Peyer's patch (tissue), 4 donors: ENCODE measurements at regions not wholly inside any gene's neighbourhood (a gene's known extent, or its start where the extent isn't known, plus 50 kb on each side); places are given as distances from the start of the nearest gene placed in this dataset.

Source experiments
- POLR2A ChIP-seq, 2 donors: fragments of 450-650 bp; IDR thresholded peaks; one replicate each; pipeline ENCODE4 v1.5.1; 2017; ENCODE audit warnings: antibody characterized with exemption in 2 of 2, mild to moderate bottlenecking in 2 of 2, moderate library complexity in 2 of 2
- TF ChIP-seq, protein P1 (sequence below), 6 experiments: fragments of 450-650 bp in 4 of 6; fragments of 200-600 bp in 2 of 6; sonication (generic) in 1 of 6; IDR thresholded peaks; one replicate each; pipeline ENCODE4 v1.5.1; 2017 to 2019; ENCODE audit warnings: antibody characterized with exemption in 6 of 6, mild to moderate bottlenecking in 3 of 6, moderate library complexity in 1 of 6

DNA sequence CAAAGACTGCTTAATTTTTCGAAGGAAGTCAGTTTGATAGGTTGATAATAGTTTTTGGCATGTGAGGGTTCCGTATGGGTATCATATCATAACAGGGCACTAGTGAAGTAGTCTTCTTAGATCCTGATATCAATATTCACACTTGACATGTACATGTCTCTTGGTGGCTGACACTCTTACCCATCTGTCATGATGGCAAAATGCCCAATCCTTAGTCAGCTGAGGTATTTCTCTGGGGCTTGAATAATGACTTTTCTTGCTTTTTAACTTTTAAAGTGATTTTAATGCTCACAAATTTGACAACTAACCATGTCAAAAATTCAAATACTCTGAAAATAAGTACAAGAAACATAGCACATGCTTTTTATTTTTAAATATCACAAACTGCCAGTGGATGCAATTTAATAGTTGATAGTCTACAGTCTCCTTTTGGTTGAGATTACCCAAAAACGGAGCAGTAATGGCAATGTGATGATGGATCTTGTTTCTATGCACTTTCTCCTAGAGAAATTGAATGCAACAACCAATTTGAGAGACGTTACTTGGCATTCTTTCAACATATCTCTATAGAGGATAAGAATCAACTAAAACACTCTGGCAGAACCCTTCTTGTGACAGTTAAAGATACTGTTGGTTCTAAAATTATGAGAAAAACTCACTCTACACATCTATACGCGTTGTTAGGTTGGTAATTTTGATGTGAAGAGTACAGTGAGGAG is 552.9 kb upstream of the PABPC4L start:
- TF ChIP-seq, protein P1, sequence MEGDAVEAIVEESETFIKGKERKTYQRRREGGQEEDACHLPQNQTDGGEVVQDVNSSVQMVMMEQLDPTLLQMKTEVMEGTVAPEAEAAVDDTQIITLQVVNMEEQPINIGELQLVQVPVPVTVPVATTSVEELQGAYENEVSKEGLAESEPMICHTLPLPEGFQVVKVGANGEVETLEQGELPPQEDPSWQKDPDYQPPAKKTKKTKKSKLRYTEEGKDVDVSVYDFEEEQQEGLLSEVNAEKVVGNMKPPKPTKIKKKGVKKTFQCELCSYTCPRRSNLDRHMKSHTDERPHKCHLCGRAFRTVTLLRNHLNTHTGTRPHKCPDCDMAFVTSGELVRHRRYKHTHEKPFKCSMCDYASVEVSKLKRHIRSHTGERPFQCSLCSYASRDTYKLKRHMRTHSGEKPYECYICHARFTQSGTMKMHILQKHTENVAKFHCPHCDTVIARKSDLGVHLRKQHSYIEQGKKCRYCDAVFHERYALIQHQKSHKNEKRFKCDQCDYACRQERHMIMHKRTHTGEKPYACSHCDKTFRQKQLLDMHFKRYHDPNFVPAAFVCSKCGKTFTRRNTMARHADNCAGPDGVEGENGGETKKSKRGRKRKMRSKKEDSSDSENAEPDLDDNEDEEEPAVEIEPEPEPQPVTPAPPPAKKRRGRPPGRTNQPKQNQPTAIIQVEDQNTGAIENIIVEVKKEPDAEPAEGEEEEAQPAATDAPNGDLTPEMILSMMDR (IDR thresholded peaks at IDR 0.05) = no peak
- no peak for TF ChIP-seq POLR2A (IDR thresholded peaks at IDR 0.05)
